Stimulated activated CD8-positive, alpha-beta memory T cell treated with anti-CD3 and anti-CD28 coated beads, Interleukin-4, amount 100 ng/mL, for 48 hours (primary cell): ENCODE measurements at regions not wholly inside any gene's neighbourhood (a gene's known extent, or its start where the extent isn't known, plus 50 kb on each side); places are given as distances from the start of the nearest gene placed in this dataset.
"Not testable (repeated sequence)": the region's sequence is repeated elsewhere in the genome, so short reads cannot be mapped to it uniquely, and the experiment has no call there.

ENCODE experiments used
- DNase-seq: peaks from one replicate; pipeline ENCODE4 v3.0.0-alpha.2; 2020

DNA sequence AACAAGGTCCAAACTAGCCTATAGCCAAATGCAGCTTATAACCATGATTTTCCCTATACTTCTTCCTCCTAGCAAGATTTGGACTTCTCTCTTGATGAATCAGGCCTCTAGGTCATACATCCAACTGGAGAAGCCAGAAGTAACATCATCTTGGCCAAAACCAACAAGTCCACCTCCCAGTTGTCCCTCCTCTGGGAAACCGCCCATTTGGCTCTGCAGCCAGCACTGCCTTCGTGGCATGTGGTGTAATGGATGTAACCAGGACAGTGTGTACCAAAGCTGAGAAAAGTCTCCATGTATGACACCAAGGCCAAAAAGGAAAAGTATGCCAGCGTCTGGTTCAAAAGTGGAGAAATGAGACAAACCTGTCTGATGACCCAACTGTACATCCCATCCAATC is 59.3 kb upstream of the VASH1 start:
- no peak for DNase-seq

DNA sequence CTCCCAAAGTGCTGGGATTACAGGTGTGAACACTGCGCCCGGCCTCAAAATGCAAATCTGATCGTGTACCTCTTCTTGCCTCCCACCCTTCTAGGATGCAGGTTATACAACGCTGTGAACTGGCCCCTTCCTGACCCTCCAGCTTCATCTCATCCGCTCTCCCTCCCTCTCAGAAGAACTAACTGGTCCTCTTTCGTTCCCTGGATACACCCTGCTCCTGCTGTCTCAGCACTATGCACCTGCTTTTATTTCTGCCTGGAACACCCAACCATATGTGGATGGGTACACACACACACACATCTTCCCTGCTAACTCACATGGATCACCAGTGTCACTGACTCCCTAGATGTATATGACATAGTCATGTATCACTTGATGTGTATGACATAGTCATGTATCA is 56.1 kb upstream of the VASH1 start:
- no peak for DNase-seq

DNA sequence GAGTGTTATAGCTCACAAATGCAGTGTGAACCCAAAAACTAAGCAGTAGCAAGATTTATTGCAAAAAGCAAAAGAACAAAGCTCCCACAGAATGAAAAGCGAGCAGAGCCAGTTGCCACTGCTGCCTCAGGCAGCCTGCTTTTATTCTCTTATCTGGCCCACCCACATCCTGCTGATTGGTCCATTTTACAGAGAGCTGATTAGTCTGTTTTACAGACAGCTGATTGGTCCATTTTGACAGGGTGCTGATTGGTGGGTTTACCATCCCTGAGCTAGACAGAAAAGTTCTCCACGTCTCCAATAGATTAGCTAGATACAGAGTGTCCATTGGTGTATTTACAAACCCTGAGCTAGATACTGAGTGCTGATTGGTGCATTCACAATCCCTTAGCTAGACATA is 55.1 kb upstream of the VASH1 start:
- not testable (repeated sequence) for DNase-seq

DNA sequence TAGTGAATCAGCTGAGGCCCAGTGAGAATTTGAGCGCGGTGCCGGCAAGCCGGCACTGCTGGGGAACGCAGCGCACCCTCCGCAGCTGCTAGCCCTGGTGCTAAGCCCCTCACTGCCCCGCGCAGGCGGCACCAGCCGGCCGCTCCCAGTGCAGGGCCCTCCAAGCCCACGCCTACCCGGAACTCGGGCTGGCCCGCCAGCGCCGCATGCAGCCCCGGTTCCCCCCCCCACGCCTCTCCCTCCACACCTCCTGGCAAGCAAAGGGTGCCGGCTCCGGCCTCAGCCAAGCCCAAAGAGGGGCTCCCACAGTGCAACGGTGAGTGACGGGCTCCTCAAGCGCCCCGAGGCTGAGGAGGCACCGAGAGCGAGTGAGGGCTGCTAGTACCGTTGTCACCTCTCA is 54.5 kb upstream of the VASH1 start:
- DNase-seq = no peak

DNA sequence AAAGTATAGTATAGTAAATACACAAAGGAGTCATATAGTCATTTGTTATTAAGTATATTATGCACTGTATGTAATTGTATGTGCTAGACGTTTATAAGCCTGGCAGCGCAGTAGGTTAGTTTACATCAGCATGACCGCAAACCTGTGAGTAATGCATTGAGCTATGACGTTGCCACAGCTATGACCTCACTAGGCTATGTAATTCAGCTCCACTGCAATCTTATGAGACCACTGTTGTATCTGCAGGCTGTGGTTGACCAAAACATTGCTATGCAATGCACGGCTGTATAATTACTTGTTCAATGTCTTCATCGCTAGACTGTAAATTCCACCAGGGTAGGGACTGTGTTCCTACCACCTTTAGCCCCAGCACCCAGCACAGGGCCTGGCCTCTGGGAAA is 53.2 kb upstream of the VASH1 start:
- no peak for DNase-seq

DNA sequence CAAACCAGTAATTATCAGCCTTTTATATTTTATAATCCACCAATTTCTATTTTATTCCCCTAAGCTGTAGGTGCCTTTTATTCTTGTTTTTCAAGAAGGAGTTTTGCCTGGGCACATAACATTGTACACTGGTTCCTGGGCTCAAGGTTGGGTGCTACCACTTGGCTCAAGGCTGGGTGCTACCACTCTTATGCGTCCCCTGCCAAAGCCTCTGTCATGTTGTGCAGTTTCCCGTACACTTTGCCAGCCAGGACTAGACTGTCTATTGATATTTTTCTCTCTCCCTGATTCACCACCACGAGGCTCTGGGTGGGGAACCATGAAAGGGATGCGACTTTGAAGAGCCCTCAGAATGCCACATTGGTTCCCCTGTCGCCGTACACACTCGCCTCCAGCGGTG is 52.5 kb upstream of the VASH1 start:
- no peak for DNase-seq

DNA sequence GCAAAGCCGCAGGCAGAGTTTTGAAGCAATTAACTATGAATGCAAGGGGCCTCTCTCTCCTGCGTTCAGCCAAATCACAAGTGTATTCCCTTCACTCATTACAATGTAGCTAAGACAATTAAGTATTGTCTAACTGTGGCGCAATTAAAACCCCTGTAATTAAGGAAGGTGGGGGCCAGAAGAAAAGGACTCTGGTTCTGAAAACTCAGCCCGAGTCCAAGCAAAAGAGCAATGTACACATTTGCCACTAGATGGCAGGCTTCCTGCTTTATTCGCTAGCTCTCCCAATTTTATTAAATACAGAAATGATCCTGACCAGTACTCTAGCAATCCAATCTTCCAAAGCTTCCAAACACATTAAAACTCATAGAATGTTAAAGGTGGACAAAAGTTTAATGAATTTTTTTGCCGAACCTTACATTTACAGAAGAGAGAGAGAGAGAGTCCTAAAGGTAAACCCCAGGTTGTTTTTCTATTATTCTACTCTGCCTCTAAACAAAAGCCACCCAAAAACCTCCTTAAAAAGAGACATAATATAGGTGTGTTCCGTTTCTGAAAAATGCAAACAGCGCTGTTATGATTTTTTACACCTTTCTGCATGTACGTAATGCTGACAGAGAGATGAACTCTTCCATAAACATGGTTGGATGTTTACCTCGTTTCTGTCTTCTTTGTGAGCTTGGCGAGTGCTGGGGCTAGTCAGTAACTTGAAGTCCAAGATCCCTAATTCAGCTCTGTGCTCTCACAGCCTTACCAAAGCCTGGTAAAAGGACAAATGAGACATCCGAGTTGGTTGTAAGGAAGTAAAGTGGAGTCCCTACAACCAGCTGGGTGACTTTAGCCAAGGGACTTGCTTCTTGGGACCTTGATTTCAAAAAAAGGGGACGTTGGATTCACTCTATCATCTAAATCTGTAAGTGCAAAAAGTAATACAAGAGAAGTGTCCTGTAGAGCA is 50.9 kb upstream of the VASH1 start:
- peak; percentile 33 for DNase-seq
